Astrocyte of the spinal cord (primary cell): ENCODE measurements at regions not wholly inside any gene's neighbourhood (a gene's known extent, or its start where the extent isn't known, plus 50 kb on each side); places are given as distances from the start of the nearest gene placed in this dataset.

Experiments used
- DNase-seq: peaks from one replicate; pipeline ENCODE4 v3.0.0; 2011; ENCODE audit warnings: low read depth, low spot score
- H3K4me3 ChIP-seq: 2 replicates; pipeline ENCODE4 v1.5.1; 2011; ENCODE audit warnings: low read depth, mild to moderate bottlenecking, low read length, moderate library complexity
- in situ Hi-C: cut with HindIII; loops from 2 replicates; pipeline ENCODE4 v1.10.0; 2017; ENCODE audit warnings: low sequenced_read_pairs
- TF ChIP-seq, protein P1 (sequence below): IDR thresholded peaks from 2 replicates; pipeline ENCODE4 v1.5.1; 2012; ENCODE audit warnings: low read depth, mild to moderate bottlenecking, low read length, inconsistent platforms

DNA sequence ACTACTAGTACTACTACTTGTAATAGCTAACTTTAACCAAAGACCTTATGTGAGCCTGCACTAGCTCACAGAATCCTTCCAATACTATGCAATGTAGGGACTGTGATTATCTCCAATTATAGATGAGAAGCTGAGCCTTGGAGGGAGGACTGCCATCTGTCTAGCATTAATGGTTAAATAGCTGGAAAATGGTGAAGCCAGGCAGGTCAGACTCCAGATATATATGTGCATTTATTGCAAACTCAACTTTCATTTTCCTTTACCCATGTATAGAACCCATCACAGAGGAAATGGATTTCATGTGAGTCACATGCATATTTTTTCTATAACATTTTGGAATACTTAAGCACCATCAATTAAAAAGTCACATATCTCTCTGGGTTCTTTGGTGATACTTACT is 229.9 kb downstream of the BCAS1 start:
- in situ Hi-C loops: no loop called here
- DNase-seq: no peak
- TF ChIP-seq, protein P1, sequence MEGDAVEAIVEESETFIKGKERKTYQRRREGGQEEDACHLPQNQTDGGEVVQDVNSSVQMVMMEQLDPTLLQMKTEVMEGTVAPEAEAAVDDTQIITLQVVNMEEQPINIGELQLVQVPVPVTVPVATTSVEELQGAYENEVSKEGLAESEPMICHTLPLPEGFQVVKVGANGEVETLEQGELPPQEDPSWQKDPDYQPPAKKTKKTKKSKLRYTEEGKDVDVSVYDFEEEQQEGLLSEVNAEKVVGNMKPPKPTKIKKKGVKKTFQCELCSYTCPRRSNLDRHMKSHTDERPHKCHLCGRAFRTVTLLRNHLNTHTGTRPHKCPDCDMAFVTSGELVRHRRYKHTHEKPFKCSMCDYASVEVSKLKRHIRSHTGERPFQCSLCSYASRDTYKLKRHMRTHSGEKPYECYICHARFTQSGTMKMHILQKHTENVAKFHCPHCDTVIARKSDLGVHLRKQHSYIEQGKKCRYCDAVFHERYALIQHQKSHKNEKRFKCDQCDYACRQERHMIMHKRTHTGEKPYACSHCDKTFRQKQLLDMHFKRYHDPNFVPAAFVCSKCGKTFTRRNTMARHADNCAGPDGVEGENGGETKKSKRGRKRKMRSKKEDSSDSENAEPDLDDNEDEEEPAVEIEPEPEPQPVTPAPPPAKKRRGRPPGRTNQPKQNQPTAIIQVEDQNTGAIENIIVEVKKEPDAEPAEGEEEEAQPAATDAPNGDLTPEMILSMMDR: no peak
- no peak overlapping the region for H3K4me3 ChIP-seq

DNA sequence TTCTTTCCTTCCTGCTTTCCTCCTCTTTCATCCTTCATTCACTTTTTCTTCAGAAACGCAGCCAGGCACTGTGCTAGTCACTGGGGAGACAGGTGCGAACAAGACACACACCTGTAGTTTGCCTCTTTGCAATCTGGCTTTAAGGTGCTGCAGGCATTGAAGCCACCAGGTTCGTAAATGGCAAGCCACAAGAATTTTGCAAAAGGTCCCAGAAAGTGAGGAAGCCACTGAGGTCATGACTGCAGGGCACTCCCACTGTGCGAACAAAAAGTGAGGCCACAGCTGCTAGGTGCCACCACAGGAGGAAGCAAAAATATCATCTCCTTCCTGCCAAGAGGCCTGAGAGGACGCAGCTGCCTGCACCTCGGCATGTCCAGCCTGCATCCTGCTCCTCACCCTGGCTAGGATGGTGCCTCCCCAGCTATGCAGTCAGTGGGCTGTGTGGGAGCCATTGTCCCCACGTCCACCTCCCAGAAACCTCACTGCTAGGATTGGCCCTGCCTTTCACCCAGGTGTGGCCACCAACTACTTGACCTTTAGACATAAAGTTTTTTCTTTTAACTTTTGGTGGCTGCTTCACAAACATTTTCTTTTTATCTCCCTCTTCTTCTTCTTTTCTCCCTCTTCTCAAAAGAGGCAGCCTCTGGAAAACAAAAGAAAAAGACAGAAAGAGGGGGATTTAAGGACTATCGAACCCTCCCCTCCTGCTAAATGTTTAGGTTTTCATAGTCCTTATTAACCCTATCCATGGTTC is 230.8 kb downstream of the BCAS1 start:
- DNase-seq: no peak
- TF ChIP-seq, protein P1: no peak
- no peak overlapping the region for H3K4me3 ChIP-seq
- in situ Hi-C loops: no loop called here

DNA sequence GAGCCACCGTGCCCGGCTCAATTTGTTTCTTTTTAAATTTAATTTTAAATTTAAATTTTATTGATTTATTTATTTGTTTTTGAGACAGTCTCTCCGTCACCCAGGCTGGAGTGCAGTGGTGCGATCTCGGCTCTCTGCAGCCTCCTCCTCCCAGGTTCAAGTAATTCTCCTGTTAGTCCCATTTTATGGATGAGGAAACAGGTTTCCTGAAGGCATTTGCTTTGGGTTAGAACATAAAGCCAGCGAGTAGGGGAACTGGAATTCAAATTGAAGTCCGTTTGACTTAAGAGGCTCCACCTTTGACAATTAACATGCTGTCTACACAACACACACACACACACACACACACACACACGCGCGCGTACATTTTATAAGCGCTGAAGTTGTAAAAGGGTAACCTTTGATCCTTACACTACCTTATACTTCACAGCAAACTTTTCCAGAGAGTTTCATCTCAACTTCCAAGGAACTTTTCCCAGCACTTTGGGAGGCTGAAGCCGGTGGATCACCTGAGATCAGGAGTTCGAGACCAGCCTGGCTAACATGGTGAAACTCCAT is 232.0 kb downstream of the BCAS1 start:
- TF ChIP-seq, protein P1: no peak
- in situ Hi-C loops: no loop called here
- H3K4me3 ChIP-seq: no peak overlapping the region
- no peak for DNase-seq

DNA sequence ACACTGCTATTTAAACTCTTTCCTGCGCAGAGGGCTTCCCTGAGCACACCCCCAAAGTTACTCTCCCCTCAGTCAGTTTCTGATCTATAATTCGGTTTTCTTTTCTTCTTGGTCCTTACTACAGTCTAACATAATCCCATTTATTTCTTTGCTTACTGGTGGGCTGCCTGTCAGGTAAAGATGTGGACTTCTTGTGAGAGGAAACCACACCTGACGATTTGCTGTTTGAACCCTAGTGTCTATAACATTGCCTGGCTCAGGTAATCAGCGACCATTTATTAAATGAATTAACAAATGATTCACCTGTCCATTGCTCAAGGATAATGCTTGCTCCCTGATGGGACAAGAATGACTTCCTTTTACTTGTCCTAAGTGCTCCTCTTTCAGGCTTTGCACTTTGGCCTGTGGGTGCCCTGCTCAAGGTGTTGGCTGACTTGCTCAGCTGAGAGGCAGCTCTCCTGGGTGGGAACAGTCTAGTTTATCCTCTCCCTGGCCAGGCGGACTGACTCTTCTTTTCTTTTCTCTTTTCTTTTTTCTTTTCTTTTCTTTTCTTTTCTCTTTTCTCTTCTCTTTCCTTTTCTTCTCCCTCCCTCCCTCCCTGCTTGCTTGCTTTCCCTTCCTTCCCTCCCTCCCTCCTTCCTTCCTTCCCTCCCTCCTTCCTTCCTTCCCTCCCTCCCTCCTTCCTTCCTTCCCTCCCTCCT is 233.1 kb downstream of the BCAS1 start:
- TF ChIP-seq, protein P1: no peak
- in situ Hi-C loops: no loop called here
- DNase-seq: no peak
- no peak overlapping the region for H3K4me3 ChIP-seq

DNA sequence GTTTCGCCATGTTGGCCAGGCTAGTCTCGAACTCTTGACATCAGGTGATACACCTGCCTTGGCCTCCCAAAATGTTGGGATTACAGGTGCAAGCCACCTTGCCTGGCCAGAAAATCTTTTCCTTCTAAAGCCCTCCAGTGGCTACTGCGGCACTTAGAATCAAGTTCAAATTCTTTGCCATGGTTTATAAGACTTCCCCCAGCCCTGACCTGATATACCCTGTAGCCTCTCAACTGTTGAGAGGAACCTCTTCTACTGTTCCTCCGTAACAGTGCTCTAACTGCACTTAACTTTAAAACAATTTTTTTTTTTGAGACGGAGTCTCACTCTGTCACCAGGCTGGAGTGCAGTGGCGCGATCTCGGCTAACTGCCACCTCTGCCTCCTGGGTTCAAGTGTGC is 235.6 kb downstream of the BCAS1 start:
- in situ Hi-C loops: no loop called here

DNA sequence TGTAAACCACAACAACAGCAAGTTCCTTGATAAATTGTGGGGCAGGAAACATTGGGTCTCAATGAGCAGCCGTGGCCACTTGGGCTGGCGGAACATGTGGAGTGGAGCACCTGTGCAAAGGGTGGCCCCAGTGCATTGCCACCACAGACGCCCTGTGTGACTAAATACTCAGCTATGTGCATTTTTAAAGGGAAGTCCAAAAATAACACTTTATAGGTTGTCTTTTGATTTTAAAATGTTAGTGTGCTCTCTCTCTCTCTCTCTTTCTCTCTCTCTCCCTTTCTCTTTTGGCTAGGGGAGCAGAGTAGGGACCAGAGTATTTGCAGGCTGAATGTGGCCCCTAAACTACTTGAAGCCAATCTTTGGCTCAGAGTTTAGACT is 236.3 kb downstream of the BCAS1 start:
- no peak overlapping the region for H3K4me3 ChIP-seq
- DNase-seq: peak; percentile 20
- TF ChIP-seq, protein P1: no peak
- in situ Hi-C loops: no loop called here

More for the DNA sequence above, 235.6 kb downstream of the BCAS1 start:
- H3K4me3 ChIP-seq: no peak overlapping the region
- TF ChIP-seq, protein P1: no peak
- no peak for DNase-seq
